Stimulated activated CD4-positive, alpha-beta T cell treated with anti-CD3 and anti-CD28 coated beads, Interleukin-15, amount 100 ng/mL, for 48 hours (primary cell): ENCODE measurements at regions not wholly inside any gene's neighbourhood (a gene's known extent, or its start where the extent isn't known, plus 50 kb on each side); places are given as distances from the start of the nearest gene placed in this dataset.
"Not testable (repeated sequence)": the region's sequence is repeated elsewhere in the genome, so short reads cannot be mapped to it uniquely, and the experiment has no call there.

Experiments used
- DNase-seq, 2 donors: peaks; one replicate each; pipeline ENCODE4 v3.0.0-alpha.2; 2020; ENCODE audit warnings: low read depth in 2 of 2

- DNase-seq: no peak
Observed at GRCh38 chr14:29360656-29361055, 567.0 kb downstream of the PRKD1 start.

DNA sequence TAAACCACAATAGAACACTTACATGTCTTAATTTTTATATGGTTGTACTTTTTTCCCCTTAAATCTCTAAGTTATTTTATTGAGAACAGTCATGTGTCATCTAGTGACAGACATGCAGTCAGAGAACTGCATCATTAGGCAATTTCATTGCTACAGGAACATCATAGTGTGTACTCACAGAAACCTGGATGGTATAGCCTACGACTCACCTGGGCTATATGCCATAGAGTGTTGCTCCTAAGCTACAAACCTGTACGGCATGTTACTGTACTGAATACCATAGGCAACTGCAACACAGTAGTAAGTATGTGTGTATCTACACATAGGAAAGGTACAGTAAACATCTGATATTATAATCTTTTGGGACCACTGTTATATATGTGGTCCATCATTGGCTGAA, 557.6 kb downstream of the PRKD1 start:
- no peak for DNase-seq

GRCh38 chr14:29376237-29376636, 551.4 kb downstream of the PRKD1 start:
- no peak for DNase-seq

DNA sequence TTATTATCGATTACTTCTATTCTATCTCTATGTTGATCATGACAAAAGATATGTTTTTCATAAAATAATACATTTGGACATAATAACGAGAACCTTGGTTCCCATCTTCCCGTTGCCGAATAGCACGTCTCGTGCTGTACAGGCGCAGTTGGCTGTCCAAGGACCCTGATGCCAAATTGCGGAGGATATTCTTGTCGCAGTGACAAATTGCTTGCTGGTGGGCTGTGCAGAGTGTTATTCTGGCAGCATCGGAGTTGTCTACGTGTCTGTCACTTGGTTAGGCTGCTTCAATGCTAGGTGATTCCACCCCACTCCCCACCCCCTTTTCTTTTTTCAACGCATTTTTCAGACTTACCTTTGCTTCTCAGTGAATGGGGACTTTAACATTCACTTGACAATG, 546.8 kb downstream of the PRKD1 start:
- no peak for DNase-seq

DNA sequence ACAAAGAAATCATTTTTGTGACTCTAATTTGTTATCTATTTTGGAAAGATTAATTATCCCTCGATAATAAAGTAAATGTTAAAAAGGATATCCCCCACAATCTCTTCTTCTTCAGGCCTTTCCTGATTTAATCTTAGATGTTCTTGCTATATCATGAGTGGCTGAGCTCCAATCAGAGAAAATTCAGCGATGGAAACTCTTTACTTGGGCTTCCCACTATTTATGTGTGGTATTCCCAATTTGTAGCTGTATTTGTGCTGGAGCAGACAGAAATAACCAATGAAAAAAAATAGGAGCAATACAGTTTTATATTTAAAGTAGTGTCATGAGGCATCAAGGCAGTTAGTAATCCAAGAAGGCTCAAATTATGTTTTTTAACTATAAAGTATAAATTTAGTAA, 539.1 kb downstream of the PRKD1 start:
- DNase-seq: no peak

DNA sequence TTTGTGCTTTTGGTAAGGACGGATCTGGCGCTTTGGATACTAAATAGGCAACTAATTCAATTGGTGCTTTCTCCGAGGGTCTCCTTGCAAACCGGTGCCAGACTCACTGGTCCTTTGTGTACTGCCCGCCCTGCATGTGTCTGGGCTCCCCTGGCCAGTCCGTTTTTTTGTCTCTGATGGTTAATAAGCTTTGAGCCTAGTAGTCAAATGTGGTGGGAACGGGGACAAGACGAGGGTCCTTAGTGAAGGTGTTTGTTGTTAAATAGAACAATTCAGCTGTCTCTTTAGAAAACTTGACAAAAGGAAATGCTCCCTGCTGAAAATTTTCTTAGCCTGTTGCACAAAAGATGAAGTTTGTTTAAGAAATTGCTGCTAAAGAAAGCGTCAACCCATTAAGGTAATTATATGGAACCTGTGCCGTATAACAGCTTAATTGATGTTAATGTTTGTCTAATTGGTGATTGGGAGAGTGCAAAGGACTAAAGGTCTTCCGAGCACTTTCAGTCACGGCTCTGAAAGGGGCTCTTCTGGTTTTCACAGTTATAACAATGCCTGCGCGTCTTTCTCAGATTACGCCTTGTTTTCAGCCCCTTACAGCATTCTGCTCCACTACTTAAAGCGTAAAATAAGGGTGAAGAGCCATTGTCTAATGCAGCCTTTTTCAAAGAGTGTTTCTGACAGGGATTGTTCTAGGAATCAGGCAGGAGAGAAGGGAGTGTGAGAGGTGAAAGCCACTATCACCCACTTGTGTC, 537.4 kb downstream of the PRKD1 start:
- no peak for DNase-seq

GRCh38 chr14:29391231-29391630, 536.4 kb downstream of the PRKD1 start:
- DNase-seq: no peak

DNA sequence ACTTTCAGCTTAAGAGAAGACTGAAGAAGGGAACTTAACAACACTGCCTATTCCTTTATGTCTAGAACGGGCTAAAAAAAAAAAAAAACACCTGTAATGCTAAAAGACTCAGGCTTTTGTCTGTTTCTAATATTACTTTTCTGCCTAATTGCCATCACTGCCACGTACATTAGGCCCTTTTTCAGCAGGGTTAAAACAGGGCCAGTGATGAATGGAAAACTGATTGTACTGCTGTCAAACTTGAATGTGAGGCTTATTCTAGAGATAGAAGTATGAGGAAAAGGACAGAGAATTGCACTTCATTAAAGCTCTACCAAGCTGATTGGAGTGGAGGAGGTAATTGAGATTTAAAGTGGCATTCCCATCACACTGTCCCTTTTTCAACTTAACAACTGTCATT, 535.8 kb downstream of the PRKD1 start:
- DNase-seq: no peak

DNA sequence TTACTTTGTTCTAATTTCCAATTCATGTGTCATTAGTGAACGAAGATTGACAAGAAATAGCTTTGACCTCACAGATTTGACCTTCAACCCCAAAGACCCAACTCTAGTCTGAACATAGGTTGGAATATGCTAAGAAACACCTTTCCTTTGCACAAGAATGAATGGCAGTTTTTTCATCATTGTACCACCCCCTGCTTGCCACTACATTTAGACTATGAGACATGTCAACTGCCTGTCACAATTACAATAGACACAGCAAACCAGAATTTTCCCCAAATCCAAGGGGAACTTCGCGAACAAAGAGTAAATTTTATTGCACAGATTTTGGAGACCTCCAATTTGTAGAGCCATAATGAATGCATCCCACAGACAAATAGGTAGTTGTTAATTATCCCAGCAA, 535.4 kb downstream of the PRKD1 start:
- DNase-seq: no peak

DNA sequence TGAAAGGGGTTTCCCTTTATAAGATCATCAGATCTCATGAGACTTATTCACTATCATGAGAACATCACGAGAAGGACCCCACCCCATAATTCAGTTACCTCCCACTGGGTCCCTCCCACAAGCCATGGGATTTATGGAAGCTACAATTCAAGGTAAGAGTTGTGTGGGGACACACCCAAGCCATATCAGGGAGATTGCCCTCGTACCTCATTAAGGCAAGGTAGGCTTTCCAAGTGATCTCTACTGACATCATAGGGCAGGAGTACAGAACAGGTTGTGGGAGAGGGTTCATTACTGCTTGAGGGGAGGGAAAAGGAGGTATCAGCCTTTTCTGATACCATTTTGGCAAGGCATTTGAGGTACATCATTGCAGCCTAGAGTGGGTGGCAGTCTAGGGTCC, 524.6 kb downstream of the PRKD1 start:
- no peak for DNase-seq

- no peak for DNase-seq
Observed at GRCh38 chr14:29410581-29410980, 517.1 kb downstream of the PRKD1 start.

GRCh38 chr14:29414931-29415330, 512.7 kb downstream of the PRKD1 start:
- DNase-seq: not testable (repeated sequence)

DNA sequence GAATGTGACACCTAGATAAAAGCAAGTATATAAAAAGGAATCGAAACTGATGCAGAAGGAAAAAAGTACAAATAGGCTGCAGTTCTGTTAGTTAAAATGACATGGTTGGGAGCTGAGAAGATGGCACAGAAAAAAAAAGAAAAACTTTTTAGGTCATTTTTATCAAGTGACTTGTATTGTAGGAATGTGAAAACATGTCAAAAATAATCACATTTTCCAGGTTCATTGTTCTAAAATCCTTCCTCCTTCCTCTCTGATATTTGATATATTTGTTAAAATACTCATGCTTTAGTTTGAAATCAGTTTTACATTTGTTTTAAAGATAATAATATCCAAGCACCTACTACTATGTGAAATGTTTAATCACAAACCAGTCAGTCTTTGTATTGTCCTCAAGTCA, 507.9 kb downstream of the PRKD1 start:
- no peak for DNase-seq

GRCh38 chr14:29421156-29421728, 506.4 kb downstream of the PRKD1 start:
- DNase-seq: no peak

DNA sequence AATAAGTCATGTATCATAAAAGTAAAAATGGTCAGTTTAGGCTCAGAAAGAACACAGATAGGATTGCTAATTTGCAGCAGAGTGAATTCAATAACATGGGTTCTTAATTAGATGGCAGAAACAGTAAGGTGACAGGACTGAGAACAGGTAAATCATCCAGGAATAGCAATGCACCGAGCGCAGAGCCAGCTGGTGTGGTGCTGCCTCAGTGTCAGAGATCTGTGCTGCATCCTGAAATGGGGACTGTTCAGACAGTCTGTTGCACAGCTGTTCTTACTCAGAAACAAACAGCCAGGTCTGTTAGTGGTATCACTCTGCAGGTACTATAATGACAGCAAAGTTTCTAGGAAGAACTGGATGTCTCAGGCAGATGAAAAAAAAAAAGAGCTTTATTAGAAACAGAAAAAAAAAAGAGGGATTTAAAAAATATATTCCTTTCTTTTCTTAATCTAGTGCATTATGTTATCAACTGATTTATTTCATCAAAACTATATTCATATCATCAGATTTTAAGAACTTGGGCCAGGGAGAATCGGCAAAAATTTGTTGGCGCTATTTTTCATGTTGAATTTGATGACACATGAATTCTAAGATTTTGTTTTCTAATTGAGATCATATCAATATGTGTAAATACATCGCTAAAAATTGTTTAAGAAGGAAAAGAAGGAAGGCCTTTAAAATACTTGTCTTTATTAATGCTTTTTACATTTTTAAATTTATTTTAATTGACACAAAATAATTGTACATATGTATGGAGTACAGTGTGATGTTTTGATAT, 501.8 kb downstream of the PRKD1 start:
- DNase-seq: no peak

DNA sequence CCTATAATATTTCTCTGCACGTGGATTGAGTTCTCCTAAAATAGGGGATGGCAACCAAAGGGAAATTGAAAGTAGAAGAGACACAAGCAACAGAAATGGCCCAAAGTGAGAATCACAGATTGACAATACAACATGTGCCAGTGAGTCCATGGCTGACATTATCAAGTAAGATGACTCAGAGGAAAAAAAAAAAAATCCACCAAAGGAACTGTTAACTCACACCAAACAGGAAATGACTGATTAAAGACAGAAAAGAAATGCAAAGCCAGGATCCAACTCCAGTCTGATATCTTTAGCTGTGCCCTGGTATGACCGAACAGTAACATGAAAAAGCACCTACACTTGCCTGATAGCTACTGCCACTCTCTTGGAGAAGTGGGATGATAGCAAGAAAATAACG, 485.0 kb downstream of the PRKD1 start:
- no peak for DNase-seq

DNA sequence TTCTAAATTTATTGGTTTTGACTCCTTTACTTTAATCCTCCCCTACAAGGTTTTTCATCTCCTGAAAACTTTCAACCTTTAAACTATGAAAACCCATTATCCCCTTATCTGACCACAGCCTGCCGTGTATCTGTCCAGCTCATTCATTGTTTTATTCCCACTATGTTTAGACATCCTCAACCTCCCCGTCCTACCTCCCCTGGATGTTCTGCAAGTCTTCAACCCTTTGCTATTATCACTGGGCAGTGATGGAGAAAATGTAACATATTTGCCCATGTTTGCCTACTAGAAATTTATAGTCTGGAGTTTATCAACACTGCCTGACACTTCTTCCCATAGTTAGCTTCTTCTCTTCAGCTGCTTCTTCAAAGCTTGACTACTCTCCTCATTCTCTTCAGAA, 483.4 kb downstream of the PRKD1 start:
- DNase-seq: no peak

DNA sequence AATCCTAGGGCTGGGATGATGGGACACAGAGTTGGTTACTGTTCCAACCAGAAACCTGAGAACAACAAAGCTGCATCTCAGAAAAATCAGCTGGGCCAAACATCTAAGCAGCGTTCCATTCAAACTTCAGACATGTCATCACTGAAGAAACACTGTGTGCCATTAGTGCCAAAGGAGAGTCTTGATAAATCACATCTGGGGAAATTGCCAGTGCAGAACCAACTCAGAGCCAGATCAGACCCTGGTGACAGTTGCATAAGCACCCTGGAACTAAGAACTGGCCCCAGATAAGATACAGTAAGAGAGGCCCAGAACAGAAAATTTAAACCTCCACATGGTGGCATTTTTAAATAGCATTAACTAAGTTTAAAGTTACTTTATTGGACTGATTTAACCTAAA, 482.8 kb downstream of the PRKD1 start:
- DNase-seq: no peak

DNA sequence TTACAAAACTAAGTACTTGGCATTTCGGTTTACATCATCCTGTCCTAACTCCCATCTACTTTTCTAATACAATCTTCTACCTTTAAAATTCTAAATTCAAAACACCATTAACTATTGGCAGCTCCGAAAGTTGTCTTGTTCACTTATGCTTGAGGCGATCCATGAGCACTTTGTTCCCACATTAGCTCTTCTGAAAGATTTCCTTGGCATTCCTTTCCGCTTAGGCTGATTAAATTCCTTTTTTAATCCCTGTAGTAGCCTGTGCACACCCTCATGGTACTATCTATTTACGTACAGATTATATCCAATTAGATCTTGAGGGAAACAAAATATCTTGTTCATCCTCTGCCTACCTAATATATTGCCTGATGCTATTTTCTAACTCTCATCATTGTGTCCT, 480.7 kb downstream of the PRKD1 start:
- no peak for DNase-seq

- DNase-seq: no peak
Observed at GRCh38 chr14:29451941-29452340, 475.7 kb downstream of the PRKD1 start.

DNA sequence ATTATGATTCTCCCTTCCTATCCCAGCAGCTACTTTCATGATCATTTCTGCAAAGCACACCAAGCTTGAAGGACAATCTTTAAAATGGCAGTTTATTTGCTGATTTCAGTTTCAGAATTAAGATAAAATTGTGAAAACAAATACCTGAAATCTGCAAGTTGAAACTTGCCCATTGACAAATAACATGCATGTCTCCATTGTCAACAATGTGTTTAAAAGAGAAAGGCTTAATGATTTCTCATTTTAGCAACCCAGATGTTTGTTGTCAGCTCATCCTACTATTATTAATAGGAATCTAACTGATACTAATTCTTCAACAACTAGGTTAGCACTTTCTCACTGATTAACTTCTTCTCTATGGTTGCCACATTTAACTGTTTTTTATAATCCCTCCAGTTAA, 474.6 kb downstream of the PRKD1 start:
- no peak for DNase-seq

- no peak for DNase-seq
Observed at GRCh38 chr14:29454026-29454693, 473.5 kb downstream of the PRKD1 start.

GRCh38 chr14:29458547-29458946, 469.1 kb downstream of the PRKD1 start:
- DNase-seq: no peak
